K562 (cell line): ENCODE measurements at regions not wholly inside any gene's neighbourhood (a gene's known extent, or its start where the extent isn't known, plus 50 kb on each side); places are given as distances from the start of the nearest gene placed in this dataset.

Source experiments
- ATAC-seq: fragments of 200-7000 bp; cut with Tn5 transposase; 3 replicates; pipeline ENCODE4 v1.9.1; 2020; ENCODE audit warnings: moderate library complexity
- BruUV-seq: library from RNA; stranded (reverse); fragments of 400-500 nt; replicated peaks from 2 replicates; lab custom pipeline; 2021; lab: Mats Ljungman, UMichigan
- CTCF ChIA-PET: fragments of 300-600 bp; formaldehyde crosslinking; extraction: SDS; loops from one replicate; lab custom pipeline; 2021; ENCODE audit warnings: low intra/inter-chr PET ratio; lab: Yijun Ruan, JAX
- POLR2A ChIA-PET: fragments of 300-600, 350-650 bp; sonication (Branson Sonifier 250); formaldehyde crosslinking; extraction: SDS; loops from one replicate; lab custom pipeline; 2021; ENCODE audit warnings: antibody characterized with exemption, inconsistent platforms; lab: Yijun Ruan, JAX
- DNase-seq, 4 experiments: peaks; one replicate each; pipeline versions ENCODE4 v3.0.0 to v3.0.0-alpha.2; 2011 to 2018; ENCODE audit warnings: low spot score in 3 of 4, mixed read lengths in 3 of 4; ENCODE audit errors: extremely low read depth in 1 of 4
- FAIRE-seq: peaks from 2 replicates; lab custom pipeline; 2011; peaks lifted over from hg19 to GRCh38; lab: Jason Lieb, UNC
- H2AFZ ChIP-seq: 2 replicates; pipeline ENCODE4 v1.6.0; 2011; ENCODE audit warnings: low read depth, low read length, control low read depth, inconsistent platforms
- H3K27ac ChIP-seq: fragments of 200-600 bp; 3 replicates; pipeline ENCODE4 v1.8.0; 2011; ENCODE audit warnings: low read depth, mild to moderate bottlenecking, control low read depth, inconsistent platforms, low read length, moderate library complexity, mixed read lengths; ENCODE audit errors: extremely low read depth
- H3K27me3 ChIP-seq, 2 experiments: fragments of 300-600 bp in 1 of 2; 2 replicates in 1 of 2; 3 replicates in 1 of 2; pipeline versions ENCODE4 v1.6.0 to v1.8.0; 2011; ENCODE audit warnings: inconsistent platforms in 2 of 2, low read length in 2 of 2, mild to moderate bottlenecking in 1 of 2, mixed read lengths in 1 of 2, moderate library complexity in 1 of 2; ENCODE audit not compliant: control insufficient read depth in 2 of 2, insufficient read depth in 2 of 2
- H3K36me3 ChIP-seq: fragments of 300-600 bp; 3 replicates; pipeline ENCODE4 v1.8.0; 2011; ENCODE audit warnings: mild to moderate bottlenecking, low read length, inconsistent platforms; ENCODE audit not compliant: control insufficient read depth, insufficient read depth
- H3K4me1 ChIP-seq, 2 experiments: fragments of 200-600 bp in 1 of 2; replicated peaks in 1 of 2; 2 replicates in 1 of 2; 3 replicates in 1 of 2; pipeline versions ENCODE4 v1.5.1 to v1.8.0; 2011; ENCODE audit warnings: inconsistent platforms in 2 of 2, low read length in 2 of 2, mild to moderate bottlenecking in 1 of 2, mixed read lengths in 1 of 2, moderate library complexity in 1 of 2; ENCODE audit not compliant: control insufficient read depth in 2 of 2, insufficient read depth in 2 of 2
- H3K4me2 ChIP-seq: 2 replicates; pipeline ENCODE4 v1.6.1; 2011; ENCODE audit warnings: low read length, control low read depth, inconsistent platforms, mixed read lengths; ENCODE audit not compliant: insufficient read depth
- H3K4me3 ChIP-seq: fragments of 200-600 bp; sonication (generic), shearing (Covaris generic); 2 replicates; pipeline ENCODE4 v1.5.1; 2016; ENCODE audit warnings: control low read depth, inconsistent platforms
- H3K79me2 ChIP-seq: fragments of 200-600 bp; 3 replicates; pipeline ENCODE4 v1.8.0; 2011; ENCODE audit warnings: low read length, inconsistent platforms; ENCODE audit not compliant: control insufficient read depth, insufficient read depth
- H3K9ac ChIP-seq, 2 experiments: 2 replicates each; pipeline versions ENCODE4 v1.6.0 to v1.6.1; 2011; ENCODE audit warnings: low read depth in 2 of 2, low read length in 2 of 2, control low read depth in 1 of 2, inconsistent platforms in 1 of 2, mild to moderate bottlenecking in 1 of 2, mixed read lengths in 1 of 2; ENCODE audit not compliant: insufficient read depth in 1 of 2
- H3K9me1 ChIP-seq: one replicate; pipeline ENCODE4 v1.6.0; 2011; ENCODE audit warnings: inconsistent platforms, mild to moderate bottlenecking, low read length, moderate library complexity; ENCODE audit not compliant: control insufficient read depth, insufficient read depth
- H3K9me3 ChIP-seq: replicated peaks from 2 replicates; pipeline ENCODE4 v1.5.1; 2011; ENCODE audit warnings: low read depth, low read length, inconsistent platforms; ENCODE audit not compliant: control insufficient read depth, insufficient read depth
- H4K20me1 ChIP-seq: replicated peaks from 2 replicates; pipeline ENCODE4 v1.6.1; 2011; ENCODE audit warnings: low read length, inconsistent platforms, mixed read lengths; ENCODE audit not compliant: control insufficient read depth, insufficient read depth
- ETV6 ChIP-seq, 3 experiments: fragments of 150-350 bp in 1 of 3; sonication (generic) in 1 of 3; formaldehyde crosslinking in 1 of 3; IDR thresholded peaks; 2 replicates each; pipeline versions ENCODE4 v1.6.1 to v1.8.0; 2014 to 2022; ENCODE audit warnings: borderline replicate concordance in 2 of 3, low read depth in 2 of 3, antibody characterized with exemption in 1 of 3, low read length in 1 of 3, mild to moderate bottlenecking in 1 of 3, missing genetic modification reagents in 1 of 3
- HNRNPH1 ChIP-seq: fragments of 200-400 bp; formaldehyde crosslinking; optimal IDR thresholded peaks from 2 replicates; pipeline ENCODE3; 2017; ENCODE audit warnings: low read depth, mild to moderate bottlenecking, low read length, moderate library complexity
- NFXL1 ChIP-seq: fragments of 450-650 bp; formaldehyde crosslinking; IDR thresholded peaks from 2 replicates; pipeline ENCODE4 v1.4.0; 2021; ENCODE audit warnings: mild to moderate bottlenecking
- ZNF444 ChIP-seq: fragments of 250-450 bp; sonication (Bioruptor Pico); IDR thresholded peaks from 2 replicates; pipeline ENCODE4 v1.4.0; 2020; ENCODE audit warnings: mild to moderate bottlenecking, moderate library complexity
- WGBS: fragments of 100-300 bp; shearing (Covaris generic); methylation state at CpG from one replicate; pipeline ENCODE4 v1.1.6; 2016; ENCODE audit warnings: low coverage, mixed read lengths; ENCODE audit not compliant: insufficient coverage; ENCODE audit errors: missing lambda C conversion rate; 5-methylcytosine and 5-hydroxymethylcytosine counted together
- in situ Hi-C: fragments of 300-500 bp; cut with MboI; formaldehyde crosslinking; loops from 4 replicates; pipeline ENCODE4 v1.15.0; 2018; ENCODE audit warnings: inconsistent platforms, mixed read lengths
- intact Hi-C: fragments of 100-400 bp; cut with micrococcal nuclease; formaldehyde crosslinking; loops from 2 replicates; pipeline ENCODE4 v1.14.2; 2022
- TF ChIP-seq, protein P1 (sequence below): fragments of 450-650 bp; conservative IDR thresholded peaks from 2 replicates; pipeline ENCODE4 v1.6.1; 2016; ENCODE audit warnings: missing genetic modification characterization, low read depth, mild to moderate bottlenecking, missing compliant biosample characterization, moderate library complexity

DNA sequence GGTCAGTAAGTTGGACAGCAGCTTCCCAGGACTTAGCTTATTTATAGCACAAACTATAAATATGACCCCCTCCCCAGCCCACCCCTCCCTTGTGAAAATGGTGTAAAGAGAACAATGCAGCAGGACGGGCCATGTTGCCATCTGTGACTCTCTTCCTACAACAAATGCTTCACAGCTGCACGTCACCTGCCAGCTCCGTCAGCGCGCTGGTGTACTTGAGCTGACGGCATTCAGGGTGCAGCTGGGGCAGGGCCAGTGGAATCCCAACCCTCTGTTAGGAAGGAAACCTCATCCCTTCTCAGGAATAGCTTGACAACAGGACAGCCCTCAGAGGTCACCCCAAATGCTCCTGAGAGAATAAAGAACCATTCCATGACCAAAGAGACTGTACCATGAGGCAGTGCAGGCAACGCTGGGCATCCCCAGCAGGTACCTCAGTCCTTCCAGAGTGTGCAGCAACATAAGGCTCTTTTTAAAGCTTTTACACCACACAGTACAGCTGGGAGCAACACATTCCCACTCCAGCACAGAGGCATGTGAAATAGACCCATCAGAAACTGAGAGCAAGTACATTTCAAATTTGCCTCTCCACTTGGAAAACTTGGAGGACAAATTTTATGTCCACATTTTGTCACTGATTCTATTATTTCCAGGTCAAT is 85.0 kb downstream of the ATP1A1 start (continued):
- TF ChIP-seq ETV6 (IDR thresholded peaks at IDR 0.05; ENCODE audit: borderline replicate concordance in 1 of 2, low read depth in 2 of 2, low read length in 1 of 2) = no peak
- no peak for TF ChIP-seq ETV6 (CRISPR knock-in tag; IDR thresholded peaks at IDR 0.05; ENCODE audit: borderline replicate concordance)

DNA sequence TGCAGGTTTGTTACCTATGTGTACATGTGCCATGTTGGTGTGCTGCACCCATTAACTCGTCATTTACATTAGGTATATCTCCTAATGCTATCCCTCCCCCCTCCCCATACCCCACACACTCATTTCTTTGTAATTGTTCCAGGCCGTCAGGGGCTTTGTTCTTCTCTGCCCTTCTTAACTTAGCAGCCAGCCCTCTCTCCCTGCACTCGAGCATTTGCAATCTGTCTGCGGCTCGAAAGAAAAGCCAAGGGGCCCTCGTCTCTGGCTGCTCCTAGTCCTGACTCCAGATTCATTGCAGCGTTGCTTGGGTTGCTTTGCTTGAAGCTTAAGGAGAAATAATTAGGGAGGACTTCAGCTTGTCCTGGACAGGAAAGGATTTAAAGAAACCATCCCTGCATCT is 85.7 kb downstream of the ATP1A1 start:
- no peaks in the 10 kb centered on the region for H3K9me3 ChIP-seq
- no peak overlapping the region for H3K27ac ChIP-seq
- no peaks in the 10 kb centered on the region for H3K9me1 ChIP-seq
- no peaks in the 10 kb centered on the region for H3K79me2 ChIP-seq
- ATAC-seq (no peak), DNase-seq (no peak), FAIRE-seq (no peak)
- 42% methylated on average over 7 of the region's 7 CpGs for WGBS
- no peaks in the 10 kb centered on the region for H3K36me3 ChIP-seq
- H2AFZ ChIP-seq = 0 out of 2 replicates have a peak overlapping the region, but pooled peaks have one; percentile 8
- ChIA-PET POLR2A (no interaction called here), CTCF (no interaction called here)
- H4K20me1 ChIP-seq = no peaks in the 10 kb centered on the region
- peaks cover 0 to 7% of the 10 kb centered on the region in 2 experiments; a peak in 3 of 5 replicates for H3K4me1 ChIP-seq
- intact Hi-C loops (no loop called here), in situ Hi-C loops (no loop called here)
- no peak overlapping the region for H3K9ac ChIP-seq
- no TSS peak for BruUV-seq
- no peaks in the 10 kb centered on the region for H3K27me3 ChIP-seq
- H3K4me3 ChIP-seq = no peak overlapping the region
- H3K4me2 ChIP-seq = no peak overlapping the region
- no peak for TF ChIP-seq HNRNPH1
- no peak for TF ChIP-seq NFXL1
- TF ChIP-seq, protein P1, sequence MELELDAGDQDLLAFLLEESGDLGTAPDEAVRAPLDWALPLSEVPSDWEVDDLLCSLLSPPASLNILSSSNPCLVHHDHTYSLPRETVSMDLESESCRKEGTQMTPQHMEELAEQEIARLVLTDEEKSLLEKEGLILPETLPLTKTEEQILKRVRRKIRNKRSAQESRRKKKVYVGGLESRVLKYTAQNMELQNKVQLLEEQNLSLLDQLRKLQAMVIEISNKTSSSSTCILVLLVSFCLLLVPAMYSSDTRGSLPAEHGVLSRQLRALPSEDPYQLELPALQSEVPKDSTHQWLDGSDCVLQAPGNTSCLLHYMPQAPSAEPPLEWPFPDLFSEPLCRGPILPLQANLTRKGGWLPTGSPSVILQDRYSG (tag) = no peak
- no peak for TF ChIP-seq ZNF444 (CRISPR knock-in tag)
